IMR-90 (cell line): ENCODE measurements at regions not wholly inside any gene's neighbourhood (a gene's known extent, or its start where the extent isn't known, plus 50 kb on each side); places are given as distances from the start of the nearest gene placed in this dataset.

Experiments used
- ATAC-seq: fragments of 200-7000 bp; cut with Tn5 transposase; 2 replicates; pipeline ENCODE4 v1.9.1; 2020; ENCODE audit warnings: low read depth, mild to moderate bottlenecking, moderate library complexity
- BruUV-seq: library from RNA; stranded (reverse); fragments of 400-500 nt; replicated peaks from 2 replicates; lab custom pipeline; 2021; lab: Mats Ljungman, UMichigan
- CTCF ChIA-PET: fragments of 300-600 bp; formaldehyde crosslinking; extraction: SDS; loops from one replicate; lab custom pipeline; 2021; ENCODE audit warnings: antibody characterized with exemption; lab: Yijun Ruan, JAX
- POLR2A ChIA-PET: fragments of 300-600 bp; sonication (Branson Sonifier 250); formaldehyde crosslinking; loops from one replicate; lab custom pipeline; 2022; ENCODE audit warnings: antibody characterized with exemption; ENCODE audit not compliant: unreplicated experiment; lab: Charles Lee
- DNase-seq: peaks from one replicate; pipeline ENCODE4 v3.0.0; 2013
- H2AFZ ChIP-seq: replicated peaks from 2 replicates; pipeline ENCODE3; 2013; ENCODE audit warnings: low read length, mild to moderate bottlenecking; ENCODE audit not compliant: poor library complexity
- H2AK5ac ChIP-seq: 2 replicates; pipeline ENCODE4 v1.6.1; 2013; ENCODE audit warnings: low read depth, low read length, inconsistent platforms
- H2AK9ac ChIP-seq: replicated peaks from 2 replicates; pipeline ENCODE3; 2013; ENCODE audit warnings: mild to moderate bottlenecking, low read depth, low read length, moderate library complexity; ENCODE audit not compliant: poor library complexity
- H2BK120ac ChIP-seq: 2 replicates; pipeline ENCODE4 v1.6.1; 2013; ENCODE audit warnings: low read depth, low read length, inconsistent platforms
- H2BK15ac ChIP-seq: 3 replicates; pipeline ENCODE4 v1.6.1; 2013; ENCODE audit warnings: low read depth, low read length, inconsistent platforms
- H2BK20ac ChIP-seq: 2 replicates; pipeline ENCODE4 v1.6.1; 2013; ENCODE audit warnings: low read depth, mild to moderate bottlenecking, inconsistent platforms, low read length, moderate library complexity
- H2BK5ac ChIP-seq: 2 replicates; pipeline ENCODE4 v1.6.1; 2013; ENCODE audit warnings: mild to moderate bottlenecking, low read depth, low read length, inconsistent platforms; ENCODE audit not compliant: poor library complexity, severe bottlenecking
- H3K14ac ChIP-seq: replicated peaks from 2 replicates; pipeline ENCODE4 v1.6.1; 2013; ENCODE audit warnings: low read depth, low read length, inconsistent platforms
- H3K18ac ChIP-seq: 2 replicates; pipeline ENCODE4 v1.6.1; 2013; ENCODE audit warnings: low read depth, low read length, control low read depth
- H3K23ac ChIP-seq: 2 replicates; pipeline ENCODE4 v1.6.1; 2013; ENCODE audit warnings: low read depth, low read length, inconsistent platforms
- H3K27ac ChIP-seq: 2 replicates; pipeline ENCODE4 v1.5.1; 2013; ENCODE audit warnings: mild to moderate bottlenecking, control low read depth, low read length; ENCODE audit not compliant: insufficient read depth
- H3K27me3 ChIP-seq: 2 replicates; pipeline ENCODE4 v1.6.1; 2013; ENCODE audit warnings: low read length; ENCODE audit not compliant: control insufficient read depth, insufficient read depth
- H3K36me3 ChIP-seq: 2 replicates; pipeline ENCODE4 v1.6.1; 2013; ENCODE audit warnings: low read length, mixed read lengths; ENCODE audit not compliant: control insufficient read depth, insufficient read depth
- H3K4ac ChIP-seq: 2 replicates; pipeline ENCODE4 v1.6.1; 2013; ENCODE audit warnings: low read depth, low read length, inconsistent platforms
- H3K4me1 ChIP-seq: 2 replicates; pipeline ENCODE4 v1.6.1; 2013; ENCODE audit warnings: low read length, mixed read lengths; ENCODE audit not compliant: control insufficient read depth, insufficient read depth
- H3K4me2 ChIP-seq: 2 replicates; pipeline ENCODE4 v1.6.1; 2013; ENCODE audit warnings: low read depth, mild to moderate bottlenecking, control low read depth, low read length, moderate library complexity
- H3K4me3 ChIP-seq: 2 replicates; pipeline ENCODE4 v1.5.1; 2013; ENCODE audit warnings: low read depth, mild to moderate bottlenecking, control low read depth, low read length, moderate library complexity; ENCODE audit not compliant: insufficient read depth
- H3K56ac ChIP-seq: 2 replicates; pipeline ENCODE4 v1.6.1; 2013; ENCODE audit warnings: low read length, inconsistent platforms; ENCODE audit not compliant: insufficient read depth; ENCODE audit errors: extremely low read depth
- H3K79me1 ChIP-seq, 2 experiments: 2 replicates each; pipeline ENCODE4 v1.6.1; 2013; ENCODE audit warnings: low read length in 2 of 2, inconsistent platforms in 1 of 2, low read depth in 1 of 2
- H3K9ac ChIP-seq: 2 replicates; pipeline ENCODE4 v1.6.1; 2013; ENCODE audit warnings: low read depth, low read length, control low read depth
- H3K9me1 ChIP-seq: 2 replicates; pipeline ENCODE4 v1.6.1; 2013; ENCODE audit warnings: low read length, inconsistent platforms; ENCODE audit not compliant: insufficient read depth
- H3K9me3 ChIP-seq: 2 replicates; pipeline ENCODE4 v1.6.1; 2013; ENCODE audit warnings: low read length; ENCODE audit not compliant: control insufficient read depth, insufficient read depth
- H4K20me1 ChIP-seq: 2 replicates; pipeline ENCODE4 v1.6.1; 2013; ENCODE audit warnings: low read length, inconsistent platforms; ENCODE audit not compliant: insufficient read depth
- H4K5ac ChIP-seq: 2 replicates; pipeline ENCODE4 v1.6.1; 2013; ENCODE audit warnings: mild to moderate bottlenecking, low read depth, low read length, control low read depth
- H4K8ac ChIP-seq, 2 experiments: 2 replicates each; pipeline ENCODE4 v1.6.1; 2013; ENCODE audit warnings: low read depth in 2 of 2, low read length in 2 of 2, control low read depth in 1 of 2, inconsistent platforms in 1 of 2
- H4K91ac ChIP-seq: 2 replicates; pipeline ENCODE4 v1.6.1; 2013; ENCODE audit warnings: low read depth, low read length, inconsistent platforms; ENCODE audit not compliant: insufficient read depth
- BHLHE40 ChIP-seq: fragments of 150-350 bp; IDR thresholded peaks from 2 replicates; pipeline ENCODE4 v1.6.1; 2016; ENCODE audit warnings: mild to moderate bottlenecking, low read depth, low read length
- CHD1 ChIP-seq: IDR thresholded peaks from 2 replicates; pipeline ENCODE4 v1.6.1; 2012; ENCODE audit warnings: low read depth, low read length, improper control_type of control experiment
- FOS ChIP-seq: fragments of 150-350 bp; IDR thresholded peaks from 2 replicates; pipeline ENCODE4 v1.6.1; 2016; ENCODE audit warnings: low read depth, low read length
- MXI1 ChIP-seq: IDR thresholded peaks from 2 replicates; pipeline ENCODE4 v1.6.1; 2012; ENCODE audit warnings: low read depth, mild to moderate bottlenecking, low read length, moderate library complexity, borderline replicate concordance
- NFE2L2 ChIP-seq: fragments of 150-350 bp; IDR thresholded peaks from 2 replicates; pipeline ENCODE4 v1.6.1; 2016; ENCODE audit warnings: low read depth, mild to moderate bottlenecking, low read length
- RAD21 ChIP-seq: IDR thresholded peaks from 2 replicates; pipeline ENCODE4 v1.6.1; 2012; ENCODE audit warnings: low read length, improper control_type of control experiment
- RFX5 ChIP-seq: IDR thresholded peaks from 2 replicates; pipeline ENCODE4 v1.8.0; 2012; ENCODE audit warnings: low read depth, mild to moderate bottlenecking, low read length, moderate library complexity
- SMC3 ChIP-seq: fragments of 150-350 bp; IDR thresholded peaks from 2 replicates; pipeline ENCODE4 v1.6.1; 2016; ENCODE audit warnings: low read depth, mild to moderate bottlenecking, antibody characterized with exemption, low read length, moderate library complexity
- WGBS, 2 experiments: methylation state at CpG; one replicate each; pipeline versions ENCODE4 v1.1.5 to v1.1.7; 2013; ENCODE audit warnings: missing lambda C conversion rate in 2 of 2; ENCODE audit not compliant: insufficient read length in 1 of 2; ENCODE audit errors: extremely low coverage in 2 of 2; 5-methylcytosine and 5-hydroxymethylcytosine counted together
- dilution Hi-C: fragments of 300-500 bp; cut with HindIII; formaldehyde crosslinking; loops from one replicate; pipeline ENCODE4 v1.14.3; 2018; ENCODE audit warnings: low sequenced_read_pairs; ENCODE audit not compliant: unreplicated experiment
- in situ Hi-C: fragments of 300-500 bp; cut with MboI; formaldehyde crosslinking; loops from 3 replicates; pipeline ENCODE4 v1.14.3; 2019; ENCODE audit warnings: low sequenced_read_pairs, inconsistent platforms, mixed read lengths
- intact Hi-C: fragments of 100-400 bp; cut with micrococcal nuclease; formaldehyde crosslinking; loops from 2 replicates; pipeline ENCODE4 v1.10.0; 2022
- TF ChIP-seq, protein P1 (sequence below): conservative IDR thresholded peaks from 2 replicates; pipeline ENCODE4 v1.5.1; 2012; ENCODE audit warnings: mild to moderate bottlenecking, low read depth, low read length, improper control_type of control experiment

DNA sequence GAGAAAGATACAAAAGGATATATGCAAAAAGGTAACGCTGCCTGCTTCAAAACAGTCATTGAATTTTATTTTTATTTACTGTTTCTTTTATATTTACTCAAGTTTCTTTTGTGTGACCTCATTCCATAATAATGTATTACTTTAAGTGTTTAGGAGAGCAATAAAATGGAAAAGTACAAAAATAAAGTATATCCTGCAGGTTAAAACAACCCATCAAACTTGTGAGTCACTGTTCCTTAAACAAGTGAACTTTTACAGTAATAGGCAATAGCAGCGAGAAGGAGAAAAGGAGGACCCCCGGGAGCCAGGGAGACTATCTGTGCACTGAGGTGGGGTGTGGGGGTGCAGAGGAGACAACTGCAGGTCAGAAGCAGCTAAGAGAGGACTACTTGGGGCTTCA lies 124.5 kb downstream of the EN1 start:
- Histone ChIP-seq H3K14ac (no peak overlapping the region), H2BK120ac (no peak overlapping the region), H3K9me1 (no peaks in the 10 kb centered on the region), H2BK5ac (no peak overlapping the region), H3K23ac (no peak overlapping the region), H4K91ac (no peak overlapping the region), H3K18ac (no peak overlapping the region), H3K27ac (no peak overlapping the region), H2AK5ac (no peak overlapping the region), H3K4ac (no peak overlapping the region), H3K36me3 (no peaks in the 10 kb centered on the region), H2BK20ac (no peak overlapping the region), H4K20me1 (no peaks in the 10 kb centered on the region), H2BK15ac (no peak overlapping the region), H2AFZ (no peak overlapping the region), H2AK9ac (no peak overlapping the region), H3K4me2 (no peak overlapping the region), H3K4me3 (no peak overlapping the region), H3K27me3 (peaks cover 2% of the 10 kb centered on the region), H4K5ac (no peak overlapping the region), H3K9ac (no peak overlapping the region), H3K79me1 (no peaks in the 10 kb centered on the region), H3K4me1 (no peaks in the 10 kb centered on the region), H3K9me3 (no peaks in the 10 kb centered on the region), H4K8ac (no peak overlapping the region), H3K56ac (no peak overlapping the region)
- ATAC-seq (no peak), DNase-seq (no peak)
- in situ Hi-C loops, result no loop called here
- ChIA-PET CTCF (interaction anchor here (0.7 kb wide), 1 partner anchor 11 kb away, joined by 3 read pairs; no protein-coding TSS in a partner anchor), POLR2A (no interaction called here)
- dilution Hi-C loops, result no loop called here
- TF ChIP-seq, protein P1, sequence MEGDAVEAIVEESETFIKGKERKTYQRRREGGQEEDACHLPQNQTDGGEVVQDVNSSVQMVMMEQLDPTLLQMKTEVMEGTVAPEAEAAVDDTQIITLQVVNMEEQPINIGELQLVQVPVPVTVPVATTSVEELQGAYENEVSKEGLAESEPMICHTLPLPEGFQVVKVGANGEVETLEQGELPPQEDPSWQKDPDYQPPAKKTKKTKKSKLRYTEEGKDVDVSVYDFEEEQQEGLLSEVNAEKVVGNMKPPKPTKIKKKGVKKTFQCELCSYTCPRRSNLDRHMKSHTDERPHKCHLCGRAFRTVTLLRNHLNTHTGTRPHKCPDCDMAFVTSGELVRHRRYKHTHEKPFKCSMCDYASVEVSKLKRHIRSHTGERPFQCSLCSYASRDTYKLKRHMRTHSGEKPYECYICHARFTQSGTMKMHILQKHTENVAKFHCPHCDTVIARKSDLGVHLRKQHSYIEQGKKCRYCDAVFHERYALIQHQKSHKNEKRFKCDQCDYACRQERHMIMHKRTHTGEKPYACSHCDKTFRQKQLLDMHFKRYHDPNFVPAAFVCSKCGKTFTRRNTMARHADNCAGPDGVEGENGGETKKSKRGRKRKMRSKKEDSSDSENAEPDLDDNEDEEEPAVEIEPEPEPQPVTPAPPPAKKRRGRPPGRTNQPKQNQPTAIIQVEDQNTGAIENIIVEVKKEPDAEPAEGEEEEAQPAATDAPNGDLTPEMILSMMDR, result no peak
- TF ChIP-seq BHLHE40 (no peak), RFX5 (no peak), NFE2L2 (no peak), FOS (no peak), MXI1 (no peak), RAD21 (no peak), CHD1 (no peak), SMC3 (no peak)
- BruUV-seq, result no TSS peak
- intact Hi-C loops, result no loop called here
- WGBS, 2 experiments, result 75% methylated on average over 2 of the region's 3 CpGs; no CpG with 5 or more reads in 1 of the 2 experiments
